ENCODE measurements at regions not wholly inside any gene's neighbourhood (a gene's known extent, or its start where the extent isn't known, plus 50 kb on each side); places are given as distances from the start of the nearest gene placed in this dataset.

DNA sequence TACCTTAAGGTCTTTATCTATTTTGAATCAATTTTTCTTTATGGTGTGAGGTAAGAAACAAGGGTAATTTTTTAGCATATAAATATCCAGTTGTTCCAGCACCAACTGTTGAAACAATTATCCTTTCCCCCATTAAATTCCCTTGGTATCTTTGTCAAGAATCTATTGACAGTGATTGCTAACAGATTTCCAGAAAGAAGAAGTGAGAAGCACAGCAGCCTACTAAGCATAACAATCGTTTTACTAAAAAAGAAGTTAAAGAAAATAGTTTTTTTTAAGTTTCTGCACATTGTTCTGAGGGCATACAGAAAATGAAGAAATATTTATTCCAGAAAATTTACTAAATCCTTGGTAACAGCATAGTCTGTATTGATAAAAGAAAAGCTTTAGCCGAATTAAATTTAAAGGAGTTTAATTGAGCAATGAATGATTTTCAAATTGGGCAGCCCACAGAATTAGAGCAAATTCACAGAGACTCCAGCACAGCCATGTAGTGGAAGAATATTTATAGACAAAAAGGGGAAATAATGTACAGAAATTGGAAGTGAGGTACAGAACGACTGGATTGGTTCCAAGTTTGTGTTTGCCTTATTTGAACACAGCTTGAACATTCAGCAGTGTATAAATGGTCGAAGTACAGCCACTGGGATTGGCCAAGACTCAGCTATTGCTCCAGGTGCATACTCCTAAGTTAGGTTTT is 97.9 kb upstream of the UST start:
- TF ChIP-seq, protein P1, sequence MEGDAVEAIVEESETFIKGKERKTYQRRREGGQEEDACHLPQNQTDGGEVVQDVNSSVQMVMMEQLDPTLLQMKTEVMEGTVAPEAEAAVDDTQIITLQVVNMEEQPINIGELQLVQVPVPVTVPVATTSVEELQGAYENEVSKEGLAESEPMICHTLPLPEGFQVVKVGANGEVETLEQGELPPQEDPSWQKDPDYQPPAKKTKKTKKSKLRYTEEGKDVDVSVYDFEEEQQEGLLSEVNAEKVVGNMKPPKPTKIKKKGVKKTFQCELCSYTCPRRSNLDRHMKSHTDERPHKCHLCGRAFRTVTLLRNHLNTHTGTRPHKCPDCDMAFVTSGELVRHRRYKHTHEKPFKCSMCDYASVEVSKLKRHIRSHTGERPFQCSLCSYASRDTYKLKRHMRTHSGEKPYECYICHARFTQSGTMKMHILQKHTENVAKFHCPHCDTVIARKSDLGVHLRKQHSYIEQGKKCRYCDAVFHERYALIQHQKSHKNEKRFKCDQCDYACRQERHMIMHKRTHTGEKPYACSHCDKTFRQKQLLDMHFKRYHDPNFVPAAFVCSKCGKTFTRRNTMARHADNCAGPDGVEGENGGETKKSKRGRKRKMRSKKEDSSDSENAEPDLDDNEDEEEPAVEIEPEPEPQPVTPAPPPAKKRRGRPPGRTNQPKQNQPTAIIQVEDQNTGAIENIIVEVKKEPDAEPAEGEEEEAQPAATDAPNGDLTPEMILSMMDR (IDR thresholded peaks at IDR 0.05; ENCODE audit: unreplicated experiment), result no peak
- peaks cover 7% of the 10 kb centered on the region for H3K9me3 Mint-ChIP-seq (ENCODE audit: unreplicated experiment)
- ChIA-PET POLR2A (no interaction called here), CTCF (interaction anchor here (0.6 kb wide), 1 partner anchor 340 kb away, joined by 4 read pairs; no protein-coding TSS in a partner anchor)
- H3K27ac Mint-ChIP-seq (ENCODE audit: low read depth, unreplicated experiment), result no peak overlapping the region
- DNase-seq (ENCODE audit: unreplicated experiment), result no peak
- intact Hi-C loops (cut with micrococcal nuclease), result no loop called here
- peaks cover 7% of the 10 kb centered on the region for H3K36me3 Mint-ChIP-seq (ENCODE audit: insufficient read depth, unreplicated experiment)
- H3K4me3 Mint-ChIP-seq (ENCODE audit: unreplicated experiment), result no peak overlapping the region
- no peaks in the 10 kb centered on the region for H3K4me1 Mint-ChIP-seq (ENCODE audit: insufficient read depth, unreplicated experiment)
- BruUV-seq (replicated peaks), result no TSS peak
- no peaks in the 10 kb centered on the region for H3K27me3 Mint-ChIP-seq (ENCODE audit: insufficient read depth, unreplicated experiment)

DNA sequence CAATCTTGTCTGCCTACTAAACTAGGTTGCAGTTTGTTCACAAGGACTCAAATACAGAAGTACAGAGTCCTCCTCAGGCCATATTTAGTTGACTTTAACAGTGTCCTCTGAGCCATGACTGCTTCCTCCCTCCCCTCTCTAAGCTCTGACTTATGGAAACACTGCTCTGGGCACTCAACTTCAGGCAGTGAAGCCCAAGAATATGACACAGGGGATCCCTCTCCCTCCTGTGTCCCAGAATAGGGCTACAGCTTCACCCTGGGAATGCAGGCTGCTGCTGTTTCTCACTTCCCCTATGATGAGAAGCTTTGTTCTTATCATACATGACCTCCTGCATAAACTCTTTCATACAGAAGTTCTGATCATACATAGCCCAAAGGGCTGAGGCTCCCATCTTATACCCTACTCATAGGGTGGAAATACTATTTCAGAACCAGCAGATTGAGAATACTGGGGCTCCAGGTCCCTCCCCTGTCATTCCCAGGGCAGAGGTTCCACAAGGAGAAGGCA is 97.3 kb upstream of the UST start:
- TF ChIP-seq, protein P1 (IDR thresholded peaks at IDR 0.05; ENCODE audit: unreplicated experiment), result no peak
- intact Hi-C loops (cut with micrococcal nuclease), result no loop called here
- peaks cover 7% of the 10 kb centered on the region for H3K36me3 Mint-ChIP-seq (ENCODE audit: insufficient read depth, unreplicated experiment)
- POLR2A ChIA-PET, result no interaction called here
- no TSS peak for BruUV-seq (replicated peaks)
- CTCF ChIA-PET, result interaction anchor here (0.6 to 0.7 kb wide), 2 partner anchors 8 to 339 kb away, joined by 4 read pairs; no protein-coding TSS in a partner anchor
- H3K27me3 Mint-ChIP-seq (ENCODE audit: insufficient read depth, unreplicated experiment), result no peaks in the 10 kb centered on the region
- H3K27ac Mint-ChIP-seq (ENCODE audit: low read depth, unreplicated experiment), result no peak overlapping the region
- DNase-seq (ENCODE audit: unreplicated experiment), result no peak
- H3K4me3 Mint-ChIP-seq (ENCODE audit: unreplicated experiment), result no peak overlapping the region
- no peaks in the 10 kb centered on the region for H3K4me1 Mint-ChIP-seq (ENCODE audit: insufficient read depth, unreplicated experiment)
- peaks cover 7% of the 10 kb centered on the region for H3K9me3 Mint-ChIP-seq (ENCODE audit: unreplicated experiment)

DNA sequence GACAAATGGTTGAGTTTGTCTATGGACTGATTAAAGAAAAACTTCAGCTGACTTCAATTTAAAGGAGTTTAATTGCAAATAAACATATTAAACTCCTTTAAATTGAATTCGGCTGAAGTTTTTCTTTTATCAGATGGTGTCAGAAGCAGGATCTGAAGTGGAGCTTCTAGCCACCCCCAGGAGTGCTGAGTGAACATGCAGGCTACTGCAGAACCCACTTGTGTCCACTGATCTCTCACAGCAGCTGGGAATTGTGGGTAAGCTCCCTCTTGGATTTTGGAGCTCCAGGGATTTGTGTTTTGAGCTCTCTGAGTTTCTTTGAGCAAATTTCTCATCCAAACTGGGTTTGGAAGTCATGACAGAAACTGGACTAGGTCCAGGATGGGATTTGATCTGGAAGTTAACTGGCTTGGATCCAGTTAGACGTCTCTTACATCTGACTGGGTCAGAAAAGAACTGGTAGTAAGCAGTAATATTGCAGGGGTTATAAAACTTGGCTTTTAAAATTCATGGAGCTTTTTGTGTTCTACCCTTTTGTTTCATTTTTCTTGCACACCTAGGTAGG is 95.8 kb upstream of the UST start:
- TF ChIP-seq, protein P1 (IDR thresholded peaks at IDR 0.05; ENCODE audit: unreplicated experiment), result no peak
- no peak for DNase-seq (ENCODE audit: unreplicated experiment)
- no TSS peak for BruUV-seq (replicated peaks)
- Mint-ChIP-seq H3K9me3 (ENCODE audit: unreplicated experiment) (peaks cover 7% of the 10 kb centered on the region), H3K36me3 (ENCODE audit: insufficient read depth, unreplicated experiment) (peaks cover 7% of the 10 kb centered on the region), H3K27ac (ENCODE audit: low read depth, unreplicated experiment) (no peak overlapping the region), H3K4me1 (ENCODE audit: insufficient read depth, unreplicated experiment) (no peaks in the 10 kb centered on the region), H3K4me3 (ENCODE audit: unreplicated experiment) (no peak overlapping the region), H3K27me3 (ENCODE audit: insufficient read depth, unreplicated experiment) (no peaks in the 10 kb centered on the region)
- ChIA-PET POLR2A (no interaction called here), CTCF (no interaction called here)
- intact Hi-C loops (cut with micrococcal nuclease), result no loop called here

DNA sequence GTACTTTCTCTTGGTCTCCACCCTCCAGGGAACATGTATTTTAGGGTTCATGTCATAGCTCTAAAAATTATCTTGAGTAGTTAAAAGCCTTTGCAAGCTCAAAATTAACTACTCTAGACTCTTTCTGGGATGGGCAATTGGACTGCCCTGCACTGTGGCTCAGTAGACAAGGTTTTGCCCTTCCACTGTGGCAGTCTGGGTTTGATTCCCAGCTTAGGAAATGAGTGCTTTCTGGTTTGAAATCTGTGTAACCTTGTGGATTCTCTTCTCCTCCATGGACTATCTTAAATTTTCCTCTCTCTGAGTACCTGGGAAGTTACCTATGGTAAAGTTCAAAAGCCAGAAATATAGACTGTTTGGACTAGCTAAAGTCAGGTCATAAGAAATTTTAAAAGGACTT is 94.6 kb upstream of the UST start:
- no peak overlapping the region for H3K4me3 Mint-ChIP-seq (ENCODE audit: unreplicated experiment)
- CTCF ChIA-PET, result interaction anchor here (0.9 kb wide), 1 partner anchor 18 kb away, joined by 3 read pairs; no protein-coding TSS in a partner anchor
- TF ChIP-seq, protein P1 (IDR thresholded peaks at IDR 0.05; ENCODE audit: unreplicated experiment), result no peak

More for the DNA sequence above, 94.6 kb upstream of the UST start:
- intact Hi-C loops (cut with micrococcal nuclease), result no loop called here
- Mint-ChIP-seq H3K4me1 (ENCODE audit: insufficient read depth, unreplicated experiment) (peaks cover 5% of the 10 kb centered on the region), H3K27me3 (ENCODE audit: insufficient read depth, unreplicated experiment) (no peaks in the 10 kb centered on the region), H3K9me3 (ENCODE audit: unreplicated experiment) (peaks cover 7% of the 10 kb centered on the region), H3K27ac (ENCODE audit: low read depth, unreplicated experiment) (no peak overlapping the region), H3K36me3 (ENCODE audit: insufficient read depth, unreplicated experiment) (peaks cover 7% of the 10 kb centered on the region)
- no TSS peak for BruUV-seq (replicated peaks)
- POLR2A ChIA-PET, result interaction anchor here (0.7 kb wide), 1 partner anchor 40 kb away, joined by 4 read pairs; no protein-coding TSS in a partner anchor
- DNase-seq (ENCODE audit: unreplicated experiment), result no peak

Measured in MCF 10A (cell line).